Stimulated activated CD4-positive, alpha-beta T cell treated with anti-CD3 and anti-CD28 coated beads, Interleukin-15, amount 100 ng/mL, for 48 hours (primary cell): ENCODE measurements at regions not wholly inside any gene's neighbourhood (a gene's known extent, or its start where the extent isn't known, plus 50 kb on each side); places are given as distances from the start of the nearest gene placed in this dataset.

Experiments used
- DNase-seq, 2 donors: peaks; one replicate each; pipeline ENCODE4 v3.0.0-alpha.2; 2020; ENCODE audit warnings: low read depth in 2 of 2

GRCh38 chr22:48753381-48753730 lies 1074.3 kb downstream of the BRD1 start:
- DNase-seq: no peak

GRCh38 chr22:48752451-48753380 lies 1075.0 kb downstream of the BRD1 start:
- DNase-seq: no peak

GRCh38 chr22:48751539-48752437 lies 1075.9 kb downstream of the BRD1 start:
- no peak for DNase-seq

GRCh38 chr22:48750826-48751440 lies 1076.7 kb downstream of the BRD1 start:
- no peak for DNase-seq

- DNase-seq: no peak
Measured at GRCh38 chr22:48750282-48750681, 1077.4 kb downstream of the BRD1 start.

GRCh38 chr22:48749555-48750227 lies 1078.0 kb downstream of the BRD1 start:
- no peak for DNase-seq

- DNase-seq: no peak
Measured at GRCh38 chr22:48748860-48749554, 1078.7 kb downstream of the BRD1 start.

GRCh38 chr22:48748113-48748859 lies 1079.4 kb downstream of the BRD1 start:
- no peak for DNase-seq

- no peak for DNase-seq
Measured at GRCh38 chr22:48746789-48747425, 1080.8 kb downstream of the BRD1 start.

GRCh38 chr22:48745842-48746788 lies 1081.6 kb downstream of the BRD1 start:
- DNase-seq: no peak

- no peak for DNase-seq
Measured at GRCh38 chr22:48744967-48745841, 1082.5 kb downstream of the BRD1 start.

- no peak for DNase-seq
Measured at GRCh38 chr22:48744283-48744641, 1083.4 kb downstream of the BRD1 start.

- DNase-seq: no peak
Measured at GRCh38 chr22:48743601-48744282, 1083.9 kb downstream of the BRD1 start.

- DNase-seq: no peak
Measured at GRCh38 chr22:48742556-48743343, 1084.9 kb downstream of the BRD1 start.

- DNase-seq: no peak
Measured at GRCh38 chr22:48742191-48742555, 1085.5 kb downstream of the BRD1 start.

- no peak for DNase-seq
Measured at GRCh38 chr22:48741540-48741939, 1086.1 kb downstream of the BRD1 start.
